IMR-90 (cell line): ENCODE measurements at regions not wholly inside any gene's neighbourhood (a gene's known extent, or its start where the extent isn't known, plus 50 kb on each side); places are given as distances from the start of the nearest gene placed in this dataset.
"Not testable (repeated sequence)": the region's sequence is repeated elsewhere in the genome, so short reads cannot be mapped to it uniquely, and the experiment has no call there.

Source experiments
- ATAC-seq: fragments of 200-7000 bp; cut with Tn5 transposase; 2 replicates; pipeline ENCODE4 v1.9.1; 2020; ENCODE audit warnings: low read depth, mild to moderate bottlenecking, moderate library complexity
- BruUV-seq: library from RNA; stranded (reverse); fragments of 400-500 nt; replicated peaks from 2 replicates; lab custom pipeline; 2021; lab: Mats Ljungman, UMichigan
- CTCF ChIA-PET: fragments of 300-600 bp; formaldehyde crosslinking; extraction: SDS; loops from one replicate; lab custom pipeline; 2021; ENCODE audit warnings: antibody characterized with exemption; lab: Yijun Ruan, JAX
- POLR2A ChIA-PET: fragments of 300-600 bp; sonication (Branson Sonifier 250); formaldehyde crosslinking; loops from one replicate; lab custom pipeline; 2022; ENCODE audit warnings: antibody characterized with exemption; ENCODE audit not compliant: unreplicated experiment; lab: Charles Lee
- DNase-seq: peaks from one replicate; pipeline ENCODE4 v3.0.0; 2013
- H2AFZ ChIP-seq: replicated peaks from 2 replicates; pipeline ENCODE3; 2013; ENCODE audit warnings: low read length, mild to moderate bottlenecking; ENCODE audit not compliant: poor library complexity
- H2AK5ac ChIP-seq: 2 replicates; pipeline ENCODE4 v1.6.1; 2013; ENCODE audit warnings: low read depth, low read length, inconsistent platforms
- H2AK9ac ChIP-seq: replicated peaks from 2 replicates; pipeline ENCODE3; 2013; ENCODE audit warnings: mild to moderate bottlenecking, low read depth, low read length, moderate library complexity; ENCODE audit not compliant: poor library complexity
- H2BK120ac ChIP-seq: 2 replicates; pipeline ENCODE4 v1.6.1; 2013; ENCODE audit warnings: low read depth, low read length, inconsistent platforms
- H2BK15ac ChIP-seq: 3 replicates; pipeline ENCODE4 v1.6.1; 2013; ENCODE audit warnings: low read depth, low read length, inconsistent platforms
- H2BK20ac ChIP-seq: 2 replicates; pipeline ENCODE4 v1.6.1; 2013; ENCODE audit warnings: low read depth, mild to moderate bottlenecking, inconsistent platforms, low read length, moderate library complexity
- H2BK5ac ChIP-seq: 2 replicates; pipeline ENCODE4 v1.6.1; 2013; ENCODE audit warnings: mild to moderate bottlenecking, low read depth, low read length, inconsistent platforms; ENCODE audit not compliant: poor library complexity, severe bottlenecking
- H3K14ac ChIP-seq: replicated peaks from 2 replicates; pipeline ENCODE4 v1.6.1; 2013; ENCODE audit warnings: low read depth, low read length, inconsistent platforms
- H3K18ac ChIP-seq: 2 replicates; pipeline ENCODE4 v1.6.1; 2013; ENCODE audit warnings: low read depth, low read length, control low read depth
- H3K23ac ChIP-seq: 2 replicates; pipeline ENCODE4 v1.6.1; 2013; ENCODE audit warnings: low read depth, low read length, inconsistent platforms
- H3K27ac ChIP-seq: 2 replicates; pipeline ENCODE4 v1.5.1; 2013; ENCODE audit warnings: mild to moderate bottlenecking, control low read depth, low read length; ENCODE audit not compliant: insufficient read depth
- H3K27me3 ChIP-seq: 2 replicates; pipeline ENCODE4 v1.6.1; 2013; ENCODE audit warnings: low read length; ENCODE audit not compliant: control insufficient read depth, insufficient read depth
- H3K36me3 ChIP-seq: 2 replicates; pipeline ENCODE4 v1.6.1; 2013; ENCODE audit warnings: low read length, mixed read lengths; ENCODE audit not compliant: control insufficient read depth, insufficient read depth
- H3K4ac ChIP-seq: 2 replicates; pipeline ENCODE4 v1.6.1; 2013; ENCODE audit warnings: low read depth, low read length, inconsistent platforms
- H3K4me1 ChIP-seq: 2 replicates; pipeline ENCODE4 v1.6.1; 2013; ENCODE audit warnings: low read length, mixed read lengths; ENCODE audit not compliant: control insufficient read depth, insufficient read depth
- H3K4me2 ChIP-seq: 2 replicates; pipeline ENCODE4 v1.6.1; 2013; ENCODE audit warnings: low read depth, mild to moderate bottlenecking, control low read depth, low read length, moderate library complexity
- H3K4me3 ChIP-seq: 2 replicates; pipeline ENCODE4 v1.5.1; 2013; ENCODE audit warnings: low read depth, mild to moderate bottlenecking, control low read depth, low read length, moderate library complexity; ENCODE audit not compliant: insufficient read depth
- H3K56ac ChIP-seq: 2 replicates; pipeline ENCODE4 v1.6.1; 2013; ENCODE audit warnings: low read length, inconsistent platforms; ENCODE audit not compliant: insufficient read depth; ENCODE audit errors: extremely low read depth
- H3K79me1 ChIP-seq, 2 experiments: 2 replicates each; pipeline ENCODE4 v1.6.1; 2013; ENCODE audit warnings: low read length in 2 of 2, inconsistent platforms in 1 of 2, low read depth in 1 of 2
- H3K9ac ChIP-seq: 2 replicates; pipeline ENCODE4 v1.6.1; 2013; ENCODE audit warnings: low read depth, low read length, control low read depth
- H3K9me1 ChIP-seq: 2 replicates; pipeline ENCODE4 v1.6.1; 2013; ENCODE audit warnings: low read length, inconsistent platforms; ENCODE audit not compliant: insufficient read depth
- H3K9me3 ChIP-seq: 2 replicates; pipeline ENCODE4 v1.6.1; 2013; ENCODE audit warnings: low read length; ENCODE audit not compliant: control insufficient read depth, insufficient read depth
- H4K20me1 ChIP-seq: 2 replicates; pipeline ENCODE4 v1.6.1; 2013; ENCODE audit warnings: low read length, inconsistent platforms; ENCODE audit not compliant: insufficient read depth
- H4K5ac ChIP-seq: 2 replicates; pipeline ENCODE4 v1.6.1; 2013; ENCODE audit warnings: mild to moderate bottlenecking, low read depth, low read length, control low read depth
- H4K8ac ChIP-seq, 2 experiments: 2 replicates each; pipeline ENCODE4 v1.6.1; 2013; ENCODE audit warnings: low read depth in 2 of 2, low read length in 2 of 2, control low read depth in 1 of 2, inconsistent platforms in 1 of 2
- H4K91ac ChIP-seq: 2 replicates; pipeline ENCODE4 v1.6.1; 2013; ENCODE audit warnings: low read depth, low read length, inconsistent platforms; ENCODE audit not compliant: insufficient read depth
- WGBS, 2 experiments: methylation state at CpG; one replicate each; pipeline versions ENCODE4 v1.1.5 to v1.1.7; 2013; ENCODE audit warnings: missing lambda C conversion rate in 2 of 2; ENCODE audit not compliant: insufficient read length in 1 of 2; ENCODE audit errors: extremely low coverage in 2 of 2; 5-methylcytosine and 5-hydroxymethylcytosine counted together
- dilution Hi-C: fragments of 300-500 bp; cut with HindIII; formaldehyde crosslinking; loops from one replicate; pipeline ENCODE4 v1.14.3; 2018; ENCODE audit warnings: low sequenced_read_pairs; ENCODE audit not compliant: unreplicated experiment
- in situ Hi-C: fragments of 300-500 bp; cut with MboI; formaldehyde crosslinking; loops from 3 replicates; pipeline ENCODE4 v1.14.3; 2019; ENCODE audit warnings: low sequenced_read_pairs, inconsistent platforms, mixed read lengths
- intact Hi-C: fragments of 100-400 bp; cut with micrococcal nuclease; formaldehyde crosslinking; loops from 2 replicates; pipeline ENCODE4 v1.10.0; 2022

DNA sequence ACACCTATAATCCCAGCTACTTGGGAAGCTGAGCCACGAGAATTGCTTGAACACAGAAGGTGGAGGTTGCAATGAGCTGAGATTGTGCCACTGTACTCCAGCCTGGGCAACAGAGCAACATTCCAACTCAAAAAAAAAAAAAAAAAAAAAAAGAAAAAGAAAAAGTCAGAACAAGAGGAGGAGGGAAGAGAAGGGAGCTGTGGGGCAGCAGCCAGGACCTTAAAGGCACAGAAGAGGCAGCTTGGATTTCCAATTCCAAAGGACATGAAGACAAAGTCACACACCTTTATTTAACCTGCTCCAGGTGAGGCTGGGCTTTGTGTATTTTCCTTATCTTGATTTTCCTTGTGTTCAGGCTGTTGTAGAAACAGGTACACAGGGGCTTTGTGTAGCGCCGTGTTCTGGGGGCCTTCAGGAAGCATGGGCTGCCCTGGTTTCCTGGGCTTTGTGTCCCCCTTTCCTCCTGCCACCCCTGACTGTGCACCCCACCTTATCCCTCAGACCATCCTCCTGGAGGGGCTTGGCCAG, 97.2 kb downstream of the DEFB131A start:
- H3K9me1 ChIP-seq, dilution Hi-C loops, H3K4me1 ChIP-seq, H3K4me2 ChIP-seq, POLR2A ChIA-PET, H4K8ac ChIP-seq, H3K18ac ChIP-seq, H3K79me1 ChIP-seq, H3K9me3 ChIP-seq, H3K23ac ChIP-seq, H3K27ac ChIP-seq, H3K14ac ChIP-seq, H2BK20ac ChIP-seq, H3K27me3 ChIP-seq, H3K4me3 ChIP-seq, H3K36me3 ChIP-seq, H2BK15ac ChIP-seq, CTCF ChIA-PET, BruUV-seq, H3K4ac ChIP-seq, H2AK9ac ChIP-seq, H3K56ac ChIP-seq, H3K9ac ChIP-seq, H2BK120ac ChIP-seq, H2AK5ac ChIP-seq, H4K5ac ChIP-seq, H2AFZ ChIP-seq, intact Hi-C loops, in situ Hi-C loops, H4K91ac ChIP-seq, H4K20me1 ChIP-seq, DNase-seq, H2BK5ac ChIP-seq, ATAC-seq: not testable (repeated sequence)
- no CpG with 5 or more reads among the region's 3 CpGs for WGBS, 2 experiments

DNA sequence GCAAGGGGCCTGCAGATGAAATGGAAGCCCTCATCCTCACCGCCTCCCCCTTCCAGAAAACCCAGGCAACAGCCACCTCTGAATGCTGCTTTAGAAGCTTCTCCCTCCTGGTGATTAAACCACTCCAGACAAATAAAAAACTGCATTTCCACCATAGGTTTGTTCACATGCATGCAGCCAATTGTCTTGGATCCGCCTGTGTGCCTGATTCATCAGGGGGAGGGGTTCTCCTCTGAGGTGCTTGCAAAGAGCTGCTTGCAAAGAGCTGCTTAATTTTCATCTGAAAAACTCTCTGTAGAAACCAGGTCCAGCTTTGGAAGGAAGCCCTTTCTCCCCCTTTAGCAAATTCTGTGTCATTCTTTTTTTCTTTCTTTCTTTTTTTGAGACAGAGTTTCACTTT, 100.6 kb downstream of the DEFB131A start:
- H2AK9ac ChIP-seq, H3K23ac ChIP-seq, intact Hi-C loops, H3K79me1 ChIP-seq, CTCF ChIA-PET, H2BK20ac ChIP-seq, H3K27me3 ChIP-seq, POLR2A ChIA-PET, H3K14ac ChIP-seq, ATAC-seq, H3K4me3 ChIP-seq, H4K8ac ChIP-seq, H2BK120ac ChIP-seq, DNase-seq, H4K20me1 ChIP-seq, H3K27ac ChIP-seq, H3K36me3 ChIP-seq, H4K5ac ChIP-seq, H3K4ac ChIP-seq, H3K56ac ChIP-seq, H3K4me2 ChIP-seq, H3K9me1 ChIP-seq, H3K18ac ChIP-seq, H3K9me3 ChIP-seq, H3K4me1 ChIP-seq, in situ Hi-C loops, H2BK5ac ChIP-seq, dilution Hi-C loops, H2BK15ac ChIP-seq, H3K9ac ChIP-seq, H4K91ac ChIP-seq, H2AK5ac ChIP-seq, BruUV-seq, H2AFZ ChIP-seq: not testable (repeated sequence)
- WGBS, 2 experiments = no CpG with 5 or more reads among the region's 2 CpGs
